GM18873 (cell line): ENCODE measurements at regions not wholly inside any gene's neighbourhood (a gene's known extent, or its start where the extent isn't known, plus 50 kb on each side); places are given as distances from the start of the nearest gene placed in this dataset.
A peak's percentile ranks its signal among the peaks of the same experiment; 100 is the strongest.

Experiments used
- ATAC-seq: cut with Tn5 transposase; IDR thresholded peaks from one replicate; pipeline ENCODE4 v1.9.1; 2021; ENCODE audit warnings: mild to moderate bottlenecking, moderate library complexity, moderate number of reproducible peaks; ENCODE audit not compliant: unreplicated experiment, low FRiP score

DNA sequence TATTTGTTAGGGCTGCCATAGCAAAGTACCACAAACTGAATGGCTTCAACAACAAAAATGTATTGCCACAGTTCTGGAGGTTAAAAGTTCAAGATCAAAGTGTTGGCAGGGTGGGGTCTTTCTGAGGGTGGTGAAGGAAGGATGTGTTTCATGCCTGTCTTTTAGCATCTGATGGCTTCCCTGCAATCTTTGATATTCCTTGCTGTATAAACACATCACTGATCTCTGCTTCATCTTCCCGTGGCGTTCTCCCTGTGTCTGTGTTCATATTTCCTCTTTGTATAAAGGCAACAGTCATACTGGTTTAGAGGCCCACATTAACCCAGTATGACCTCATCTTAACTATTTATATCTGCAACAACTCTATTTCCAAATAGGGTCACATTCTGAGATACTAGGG is 167.5 kb downstream of the BTG1 start:
- ATAC-seq: no peak

DNA sequence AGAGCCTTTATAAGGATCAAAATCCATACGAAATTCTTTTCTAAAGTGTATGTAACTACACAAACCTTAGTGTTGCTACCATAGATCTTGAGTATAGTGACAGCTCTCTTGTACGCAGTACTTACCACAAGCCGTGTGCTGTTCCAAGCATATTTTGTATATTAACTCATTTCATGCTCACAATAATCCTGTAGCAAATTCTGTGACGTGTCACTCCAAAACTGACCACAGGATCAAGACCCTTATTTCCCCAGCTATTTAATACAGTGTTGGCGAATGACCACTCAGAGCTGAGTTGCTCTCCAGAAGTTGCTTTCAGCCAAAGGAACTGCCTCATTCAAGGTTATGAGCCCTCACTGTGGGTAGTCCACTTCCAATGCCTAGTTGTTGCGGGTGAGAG is 169.8 kb downstream of the BTG1 start:
- ATAC-seq: no peak

DNA sequence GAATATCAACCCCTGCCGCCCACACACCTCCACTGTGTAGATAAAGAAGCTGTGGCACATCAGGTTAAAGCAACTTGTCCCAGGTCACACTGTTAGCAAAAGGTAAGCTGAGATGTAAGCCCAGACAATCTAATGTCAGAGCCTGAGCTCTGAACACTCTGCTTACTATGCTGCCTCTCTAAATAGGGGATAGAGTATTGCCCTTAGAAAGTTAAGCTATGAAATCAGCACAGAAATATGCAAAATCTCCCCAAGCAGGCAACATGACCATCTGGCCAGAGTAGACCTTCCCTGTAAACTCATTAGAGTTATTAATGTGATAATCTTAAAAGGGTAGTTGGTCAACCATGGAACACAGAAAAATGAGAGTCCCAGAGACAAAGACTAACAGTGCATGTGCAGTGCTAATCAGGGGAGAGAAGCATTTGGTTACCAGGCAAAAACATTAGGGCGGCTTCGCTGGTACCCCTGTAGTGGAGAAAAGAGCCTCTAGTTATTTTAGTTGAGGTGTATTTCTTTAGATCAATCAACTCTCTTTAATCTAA is 171.0 kb downstream of the BTG1 start:
- ATAC-seq: no peak

DNA sequence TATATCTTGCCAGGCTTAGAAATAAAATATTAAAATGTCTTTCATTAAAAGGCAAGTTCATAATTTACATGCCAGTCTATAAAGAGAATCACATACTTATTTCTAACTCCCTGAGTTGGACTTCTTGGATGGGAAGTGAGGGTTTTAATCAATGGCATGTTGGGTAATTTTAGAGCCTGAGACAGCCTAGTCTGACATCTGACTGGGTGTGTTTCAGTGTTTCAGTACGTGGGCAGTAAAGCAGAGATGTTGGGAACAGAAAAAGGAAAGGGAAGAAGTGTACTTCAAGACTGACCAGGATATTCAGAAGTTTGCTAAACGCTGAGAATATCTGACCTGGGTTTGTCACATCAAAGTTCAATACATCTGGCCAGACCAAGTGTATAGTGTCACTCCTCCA is 171.8 kb downstream of the BTG1 start:
- no peak for ATAC-seq

DNA sequence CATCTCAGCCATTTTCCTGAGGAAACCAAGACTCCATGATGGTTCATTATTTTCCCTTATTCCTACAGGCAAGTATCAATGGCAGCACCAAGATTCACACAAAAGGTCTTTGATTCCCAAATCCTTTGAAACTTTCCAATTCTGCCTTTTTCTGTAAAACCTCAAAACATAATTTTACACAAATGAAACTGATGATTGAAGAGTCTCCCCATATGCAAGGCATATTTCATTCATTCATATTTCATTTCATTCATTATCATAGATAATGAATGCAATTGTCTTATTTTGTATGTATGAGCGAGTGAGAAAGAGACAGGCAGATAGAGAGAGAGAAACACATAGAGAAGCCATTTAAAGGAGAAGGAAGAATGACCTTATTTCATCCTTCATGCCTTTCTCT is 172.8 kb downstream of the BTG1 start:
- no peak for ATAC-seq

DNA sequence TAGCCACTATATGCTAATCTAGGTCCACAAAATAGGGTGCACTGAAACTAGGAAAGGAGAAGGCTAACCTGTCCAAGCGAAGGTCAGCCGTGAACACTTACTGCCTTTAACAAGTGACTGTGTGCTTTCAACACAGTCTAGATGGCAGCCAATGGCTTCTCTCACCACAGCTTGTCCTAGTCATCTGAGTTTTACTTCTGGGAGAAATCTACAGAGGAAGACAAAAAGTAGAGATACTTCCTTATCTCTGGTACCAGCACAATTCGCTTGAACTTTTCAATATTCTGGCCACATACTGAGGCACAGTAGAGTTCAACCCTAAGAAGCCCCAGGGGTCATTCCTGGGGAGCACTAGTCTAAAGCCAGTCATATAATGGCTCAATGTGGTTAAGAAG is 176.9 kb downstream of the BTG1 start:
- ATAC-seq: no peak

DNA sequence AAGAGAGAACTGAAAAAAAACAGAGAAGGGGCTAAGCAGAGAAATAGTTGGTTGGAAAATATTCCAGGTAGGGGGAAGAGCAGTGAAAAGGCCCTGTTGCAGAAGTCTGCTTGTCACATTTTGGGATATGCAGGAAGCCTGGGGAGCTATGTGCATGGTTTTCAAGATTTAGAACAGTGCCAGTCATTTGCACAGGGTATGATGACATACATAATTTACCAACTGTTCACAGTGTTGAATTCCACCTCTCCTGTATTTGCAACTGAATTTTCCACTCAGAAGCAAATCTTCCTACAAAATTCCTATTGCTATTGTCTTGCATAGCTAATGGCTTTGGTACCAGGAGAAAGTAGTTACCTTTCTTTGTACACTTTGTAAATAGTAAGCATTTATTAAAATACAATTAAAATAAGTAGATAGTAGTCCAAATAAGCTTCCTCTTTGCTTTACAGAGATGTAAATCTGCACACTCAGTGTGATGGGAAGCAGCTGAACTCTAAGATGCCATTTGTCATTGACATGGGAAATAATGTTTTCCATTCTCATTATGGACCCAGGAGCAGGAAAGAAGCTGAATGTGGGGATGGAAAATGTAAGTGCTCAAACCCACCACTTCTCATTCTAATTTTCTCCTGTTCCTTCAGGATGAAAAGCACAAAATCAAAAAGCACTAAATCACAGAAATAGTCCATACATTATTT is 177.4 kb downstream of the BTG1 start:
- no peak for ATAC-seq

DNA sequence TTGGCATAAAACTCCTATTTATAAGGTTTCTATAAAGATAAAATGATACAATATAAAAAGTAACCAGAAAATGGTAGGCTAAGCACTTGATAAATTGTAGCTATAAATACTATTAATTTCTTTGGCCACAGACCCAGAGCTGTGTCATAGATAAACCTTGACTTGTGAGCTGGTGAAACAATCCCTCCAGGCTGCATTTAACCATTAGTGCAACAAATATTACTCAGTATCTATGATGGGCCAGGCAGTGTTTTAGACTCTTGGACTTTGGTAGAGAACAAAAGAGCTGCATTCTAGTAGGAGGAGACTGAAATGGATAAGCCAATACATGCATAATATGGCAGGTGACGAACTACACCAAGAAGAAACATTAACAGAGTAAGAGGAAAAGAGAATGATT is 178.1 kb downstream of the BTG1 start:
- ATAC-seq: no peak

DNA sequence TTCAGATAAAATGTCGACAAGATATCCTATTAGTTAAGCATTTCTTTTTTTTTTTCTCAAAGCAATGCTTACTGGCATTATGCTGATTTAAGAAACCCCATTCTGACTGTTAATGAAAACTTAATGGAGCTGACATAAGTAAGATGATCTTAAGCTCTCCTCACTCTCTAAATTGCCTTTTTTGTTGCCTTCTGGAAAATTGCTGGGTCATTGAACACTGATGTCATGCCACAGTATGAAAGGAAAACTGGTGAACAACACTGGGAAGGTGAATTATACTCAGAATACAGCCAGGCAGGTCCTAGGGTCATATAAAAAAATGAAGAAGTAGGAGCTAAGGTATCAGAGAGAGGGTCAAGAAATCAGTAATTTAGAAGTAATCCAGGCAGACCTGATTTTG is 179.9 kb downstream of the BTG1 start:
- ATAC-seq: no peak

DNA sequence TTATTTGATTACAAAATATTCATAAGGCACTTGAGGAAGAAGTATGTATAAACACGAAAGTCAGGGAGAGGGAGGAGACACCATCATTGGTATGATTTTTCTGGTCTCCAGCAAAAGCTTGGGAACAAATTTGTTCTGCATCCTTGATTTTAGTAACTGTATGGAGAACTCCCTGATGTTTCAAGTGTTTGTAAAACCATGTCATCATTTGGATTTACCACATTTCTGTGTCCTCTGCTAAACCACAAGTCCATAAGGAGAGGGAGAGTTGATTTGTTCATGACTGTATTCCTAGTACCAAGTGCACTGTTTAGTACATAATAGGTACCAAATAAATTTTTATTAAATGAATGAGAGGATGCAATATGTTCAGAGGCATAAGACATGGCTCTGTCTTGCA is 181.1 kb downstream of the BTG1 start:
- no peak for ATAC-seq

DNA sequence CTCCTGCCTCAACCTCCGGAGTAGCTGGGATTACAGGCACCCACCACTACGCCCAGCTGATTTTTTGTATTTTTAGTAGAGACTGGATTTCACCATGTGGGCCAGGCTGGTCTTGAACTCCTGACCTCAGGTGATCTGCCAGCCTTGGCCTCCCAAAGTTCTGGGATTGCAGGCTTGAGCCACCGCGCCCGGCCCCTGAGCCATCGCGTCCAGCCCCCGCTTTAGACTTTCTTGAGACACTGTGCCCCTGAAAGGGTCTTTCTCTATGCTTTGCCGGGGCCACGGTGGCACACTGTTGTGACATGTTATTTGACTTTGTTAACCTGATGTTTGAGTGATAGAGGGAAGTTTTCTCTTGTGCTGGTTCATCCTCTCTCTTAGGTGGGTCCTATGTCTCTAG is 186.4 kb downstream of the BTG1 start:
- no peak for ATAC-seq

DNA sequence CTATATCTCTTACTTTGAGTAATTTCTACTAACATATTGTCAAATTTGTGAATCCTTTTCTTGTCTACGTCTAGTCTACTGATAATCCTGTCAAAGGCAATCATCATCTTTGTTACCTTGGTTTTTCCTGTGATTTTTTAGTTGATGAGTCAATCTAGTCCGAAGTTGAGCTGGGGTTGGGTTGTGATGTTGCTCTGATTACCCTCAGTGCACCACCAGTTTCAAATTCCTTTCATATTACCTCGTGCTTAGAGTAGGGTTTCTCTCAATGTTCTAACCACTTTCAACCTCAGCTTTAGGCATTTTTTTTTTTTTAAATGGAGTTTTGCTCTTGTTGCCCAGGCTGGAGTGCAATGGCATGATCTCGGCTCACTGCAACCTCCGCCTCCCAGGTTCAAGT is 186.8 kb downstream of the BTG1 start:
- no peak for ATAC-seq

DNA sequence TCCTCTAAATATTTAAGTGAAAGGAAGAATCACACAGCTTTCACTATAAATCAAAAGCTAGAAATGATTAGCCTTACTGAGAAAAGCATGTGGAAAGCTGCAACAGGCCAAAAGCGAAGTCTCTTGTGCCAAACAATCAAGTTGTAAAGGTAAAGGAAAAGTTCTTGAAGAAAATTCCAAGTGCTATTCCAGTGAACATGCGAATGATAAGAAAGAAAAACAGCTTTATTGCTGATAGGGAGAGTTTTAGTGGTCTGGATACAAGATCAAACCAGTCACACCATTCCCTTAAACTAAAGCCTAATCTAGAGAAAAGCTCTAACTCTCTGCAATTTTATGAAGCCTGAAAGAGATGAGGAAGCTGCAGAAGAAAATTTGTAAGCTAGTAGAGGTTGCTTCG is 190.9 kb downstream of the BTG1 start:
- ATAC-seq: no peak

DNA sequence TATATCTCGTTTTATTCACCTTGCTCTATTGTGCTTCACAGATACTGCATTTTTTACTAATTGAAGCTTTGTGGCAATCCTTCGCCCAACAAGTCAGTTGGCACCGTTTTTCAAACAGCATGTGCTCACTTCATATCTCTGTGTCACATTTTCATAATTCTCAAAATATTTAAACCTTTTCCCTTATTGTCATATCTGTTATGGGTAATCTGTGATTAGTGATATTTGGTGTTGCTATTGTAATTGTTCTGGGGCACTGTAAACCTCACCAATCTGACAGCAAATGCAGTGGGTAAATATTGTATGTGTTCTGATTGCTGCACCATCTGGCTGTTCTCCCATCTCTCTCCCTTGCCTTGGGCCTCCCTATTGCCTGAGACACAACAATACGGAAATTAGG is 191.3 kb downstream of the BTG1 start:
- ATAC-seq: no peak

DNA sequence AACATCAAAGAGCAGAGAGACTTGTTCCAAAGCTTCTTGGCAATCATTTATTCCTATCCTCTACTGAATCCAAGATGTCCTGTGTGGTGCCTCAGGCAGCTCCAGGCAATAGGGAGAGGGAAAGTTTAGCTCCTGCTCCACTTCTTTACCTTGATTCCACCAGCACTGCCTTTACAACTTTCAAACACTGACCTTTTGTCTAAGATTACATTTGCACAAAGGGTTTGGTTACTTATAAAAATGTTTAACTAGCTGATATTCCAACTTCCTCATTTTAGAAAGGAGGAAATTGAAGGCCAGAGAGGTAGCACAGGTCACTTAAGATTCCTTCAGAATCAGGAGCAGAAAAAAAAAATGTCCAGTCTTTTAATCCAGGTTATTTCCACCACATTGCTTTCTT is 192.7 kb downstream of the BTG1 start:
- no peak for ATAC-seq

DNA sequence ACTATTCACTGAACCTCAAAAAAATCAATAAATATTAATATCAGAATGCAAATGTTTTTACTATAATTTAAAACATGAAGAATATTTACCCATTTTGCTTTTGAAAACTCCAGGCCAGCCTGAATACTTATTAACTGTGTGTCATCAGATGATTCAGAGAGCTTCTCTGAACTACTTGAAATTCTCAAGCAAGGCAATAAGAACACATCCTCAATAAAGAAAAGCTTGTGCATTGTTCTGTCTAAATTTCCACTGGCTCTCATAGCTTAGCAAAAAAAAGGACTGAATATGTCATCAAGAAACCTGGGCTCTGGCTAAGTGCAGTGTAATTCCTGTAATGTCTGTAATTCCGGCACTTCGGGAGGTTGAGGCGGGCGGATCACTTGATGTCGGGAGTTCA is 194.1 kb downstream of the BTG1 start:
- ATAC-seq: no peak

DNA sequence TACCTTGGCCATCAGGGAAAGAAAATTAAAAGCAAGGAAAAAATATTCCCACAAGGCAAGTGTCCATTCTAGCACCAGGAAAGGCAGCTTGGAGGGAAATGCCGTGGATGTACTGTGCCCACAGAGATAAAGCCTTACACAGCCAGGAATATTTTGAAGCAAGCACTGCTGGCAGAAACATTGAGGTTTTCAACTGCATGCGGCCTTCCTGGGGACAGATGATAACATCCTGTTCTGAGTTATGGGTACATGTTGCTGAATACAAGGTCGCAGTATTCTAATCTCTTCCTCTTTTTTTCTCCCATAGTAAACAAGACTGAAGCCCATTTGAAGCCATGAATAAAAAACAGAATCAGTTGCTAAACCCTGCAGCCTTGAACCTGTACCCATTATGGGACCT is 197.1 kb downstream of the BTG1 start:
- ATAC-seq: no peak

DNA sequence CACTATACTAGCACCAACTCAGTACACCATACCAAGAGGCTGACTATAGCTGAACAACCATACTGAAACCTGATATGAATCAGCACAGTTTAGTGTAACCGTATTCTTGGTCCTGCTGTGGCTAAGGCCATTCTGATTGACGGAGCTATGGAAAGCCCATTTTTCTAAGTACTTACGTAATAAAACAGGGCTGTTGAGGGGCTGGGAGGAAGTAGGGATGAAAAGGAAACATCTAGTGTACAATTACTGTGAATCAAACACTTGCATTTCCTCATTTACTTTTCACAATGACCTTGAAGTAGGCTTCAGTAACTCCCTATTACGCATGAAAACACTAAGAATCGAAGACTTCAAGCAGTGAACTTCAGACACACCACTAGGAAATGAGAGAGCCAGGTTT is 198.2 kb downstream of the BTG1 start:
- peak; percentile 96 for ATAC-seq

DNA sequence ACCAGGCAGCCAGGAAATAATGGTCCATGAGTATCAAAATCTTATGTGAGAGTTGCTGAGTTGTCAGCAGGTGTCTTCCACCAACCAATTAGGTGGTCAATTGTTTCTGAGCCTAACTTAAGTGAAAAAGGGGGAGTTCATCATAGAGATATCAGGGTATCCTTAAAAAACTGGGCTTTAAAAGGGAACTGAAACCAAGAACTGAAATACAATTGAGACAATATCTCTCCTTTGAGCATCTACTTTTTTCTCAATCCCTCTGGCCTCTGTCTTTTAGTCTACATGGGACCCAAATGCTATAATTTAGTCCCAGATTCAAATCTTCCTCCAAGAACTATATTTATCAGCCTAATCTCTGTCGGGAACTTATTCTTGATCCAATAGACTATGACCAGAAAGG is 201.0 kb downstream of the BTG1 start:
- no peak for ATAC-seq

DNA sequence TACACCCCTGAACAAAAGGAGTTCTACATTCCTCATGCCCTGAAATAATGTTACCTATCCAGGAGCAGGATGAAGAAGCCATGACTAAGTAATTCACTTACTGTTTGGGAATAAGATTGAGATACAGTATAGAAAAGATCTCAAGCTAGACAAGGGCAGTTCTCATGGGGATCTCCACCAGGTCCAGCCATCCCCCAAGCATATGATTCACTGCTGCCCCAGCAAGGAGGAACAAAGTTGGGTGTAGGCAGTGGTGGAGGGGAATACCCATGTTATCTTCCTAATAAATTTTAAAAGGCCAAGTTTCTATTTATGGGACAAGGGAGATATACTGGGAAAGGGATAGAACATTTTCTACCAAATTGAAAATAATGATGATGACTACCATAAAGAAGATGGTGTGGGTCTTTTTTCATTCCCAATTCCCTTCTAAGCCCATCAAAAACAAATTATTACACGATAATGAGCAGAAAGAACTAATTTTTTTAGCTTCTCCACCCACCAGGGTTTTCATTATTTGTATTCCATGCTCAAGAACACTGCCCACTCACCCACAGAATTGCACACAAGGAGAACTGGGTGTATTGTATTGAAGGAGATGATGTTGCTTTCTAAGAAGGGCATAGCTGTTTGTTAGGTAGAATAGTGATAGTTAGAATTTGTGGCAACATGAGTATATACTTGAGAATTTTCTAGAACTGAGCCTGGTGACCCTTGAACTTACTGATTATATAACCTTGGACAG is 204.6 kb downstream of the BTG1 start:
- no peak for ATAC-seq

DNA sequence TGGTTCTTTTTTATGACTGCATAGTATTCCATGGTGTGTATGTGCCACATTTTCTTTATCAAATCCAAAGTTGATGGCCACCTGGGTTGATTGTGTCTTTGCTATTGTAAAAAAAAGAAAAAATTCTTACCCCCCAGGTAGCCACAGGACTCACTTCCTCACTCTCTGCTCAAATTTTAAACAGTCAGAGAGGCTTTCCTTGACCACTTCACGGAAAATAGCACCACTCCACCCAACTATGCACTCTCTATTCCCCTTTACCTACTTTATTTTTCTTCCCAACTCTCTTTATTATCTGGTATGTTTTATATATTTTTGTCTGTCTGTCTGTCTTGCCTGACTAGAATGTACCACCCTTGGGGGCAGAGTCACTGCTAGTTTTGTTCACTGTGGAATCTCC is 205.3 kb downstream of the BTG1 start:
- ATAC-seq: no peak

DNA sequence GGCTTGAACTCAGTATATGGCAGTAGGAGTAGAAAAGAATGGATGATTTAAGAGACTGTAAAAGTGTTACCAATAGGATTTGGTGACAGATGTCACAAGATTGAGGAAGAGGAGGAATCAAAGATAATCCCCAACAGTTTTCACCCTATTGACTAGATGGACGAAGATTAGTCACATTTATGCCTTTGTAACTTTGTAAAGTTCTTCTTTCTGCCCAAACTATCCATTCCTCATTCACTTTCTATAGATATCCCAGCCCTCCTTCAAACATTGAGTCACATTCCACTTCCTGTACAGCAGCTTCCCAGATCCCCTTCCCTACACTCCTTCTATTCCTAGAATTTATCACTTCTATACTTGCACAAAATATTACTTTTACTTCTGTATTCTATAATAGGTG is 207.9 kb downstream of the BTG1 start:
- ATAC-seq: no peak
